Hematopoietic multipotent progenitor cell treated with erythropoietin and hydrocortisone succinate and interleukin-3 and kit ligand, for 8 days (in vitro differentiated cells): ENCODE measurements at regions not wholly inside any gene's neighbourhood (a gene's known extent, or its start where the extent isn't known, plus 50 kb on each side); places are given as distances from the start of the nearest gene placed in this dataset.
"Not testable (repeated sequence)": the region's sequence is repeated elsewhere in the genome, so short reads cannot be mapped to it uniquely, and the experiment has no call there.

Experiments
- DNase-seq: peaks from one replicate; pipeline ENCODE4 v3.0.0-alpha.2; 2015

DNA sequence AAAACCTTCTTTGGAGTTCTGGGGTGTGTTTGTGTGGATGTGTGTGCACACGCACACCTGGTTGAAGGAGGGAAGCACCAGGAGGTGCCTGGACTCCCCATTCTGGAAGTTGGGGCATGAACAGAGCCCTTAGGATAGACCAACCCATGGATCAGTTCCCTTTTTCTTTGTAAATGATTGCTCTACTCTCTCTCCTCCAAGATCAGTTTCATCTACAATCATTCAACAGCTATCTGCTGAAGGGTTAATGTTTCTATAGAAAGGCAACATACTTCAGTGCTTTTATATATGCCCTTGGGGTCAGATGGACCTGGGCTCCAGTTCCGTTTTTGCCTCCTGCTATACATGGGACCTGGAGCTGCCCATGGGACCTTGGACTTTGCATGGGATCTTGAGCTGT, 352.1 kb upstream of the CFAP20DC start:
- DNase-seq, result no peak

DNA sequence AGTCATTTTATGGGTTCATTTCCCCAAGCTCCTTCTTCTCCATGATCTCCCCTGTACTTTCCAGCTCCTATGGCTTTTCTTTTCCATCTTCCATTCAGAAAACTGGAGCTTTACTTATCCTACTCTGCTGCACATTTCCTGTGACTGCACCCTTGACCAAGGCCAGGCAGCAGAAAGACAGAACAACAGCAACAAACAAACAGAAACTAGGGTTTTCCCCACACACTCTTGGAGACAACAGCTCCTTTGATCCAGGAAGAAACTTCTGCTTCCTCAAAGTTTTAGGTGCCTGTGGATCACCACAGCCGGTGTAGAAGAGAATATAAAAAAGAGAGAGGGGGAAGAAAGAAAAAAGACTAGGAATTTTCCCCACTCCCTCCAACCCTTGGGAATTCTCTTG, 342.3 kb upstream of the CFAP20DC start:
- DNase-seq, result no peak

DNA sequence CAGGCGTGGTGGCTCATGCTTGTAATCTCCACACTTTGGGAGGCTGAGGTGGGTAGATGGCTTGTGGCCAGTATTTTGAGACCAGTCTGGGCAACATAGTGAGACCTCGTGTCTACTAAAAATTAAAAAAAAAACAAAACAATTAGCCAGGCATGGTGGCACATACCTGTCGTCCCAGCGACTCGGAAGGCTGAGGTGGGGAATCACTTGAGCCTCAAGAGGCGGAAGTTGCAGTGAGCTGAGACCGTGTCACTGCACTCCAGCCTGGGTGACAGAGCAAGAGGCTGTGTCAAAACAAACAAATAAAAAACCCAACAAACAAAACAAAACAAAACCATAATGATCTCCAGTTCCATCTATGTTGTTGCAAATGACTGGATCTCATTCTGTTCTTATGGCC, 341.3 kb upstream of the CFAP20DC start:
- DNase-seq, result no peak

DNA sequence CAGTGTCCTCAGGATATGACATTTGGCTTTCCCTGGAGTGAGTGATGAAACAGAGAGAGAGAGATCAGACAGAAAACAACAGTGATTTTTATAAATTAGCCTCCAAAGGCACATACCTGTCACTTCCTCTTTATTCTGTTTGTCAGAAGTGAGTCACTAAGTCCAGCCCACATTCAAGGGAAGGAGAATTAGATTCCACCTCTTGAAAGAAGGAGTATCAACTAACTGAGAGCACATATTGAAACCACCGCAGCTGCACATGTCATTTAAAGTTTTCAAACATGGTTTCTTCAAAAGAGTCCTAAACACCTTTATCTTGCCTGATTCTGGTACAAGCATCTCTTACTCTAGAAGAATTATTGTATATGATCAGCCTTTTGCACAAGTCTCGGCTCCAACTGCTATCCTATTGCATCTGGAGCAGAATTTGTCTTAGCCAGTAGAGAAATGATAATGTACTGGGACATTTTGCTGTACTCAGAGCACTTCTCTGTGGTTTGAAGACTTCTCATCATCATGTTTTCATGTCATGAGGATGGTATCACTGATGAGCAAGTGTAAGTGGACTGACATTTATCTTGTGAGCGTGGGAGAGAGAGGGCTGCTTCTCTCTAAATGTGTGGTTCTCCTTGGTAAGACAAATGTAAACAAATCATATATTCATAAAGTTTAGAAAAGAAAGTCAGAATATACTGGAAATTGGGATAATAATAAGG, 338.9 kb upstream of the CFAP20DC start:
- no peak for DNase-seq

DNA sequence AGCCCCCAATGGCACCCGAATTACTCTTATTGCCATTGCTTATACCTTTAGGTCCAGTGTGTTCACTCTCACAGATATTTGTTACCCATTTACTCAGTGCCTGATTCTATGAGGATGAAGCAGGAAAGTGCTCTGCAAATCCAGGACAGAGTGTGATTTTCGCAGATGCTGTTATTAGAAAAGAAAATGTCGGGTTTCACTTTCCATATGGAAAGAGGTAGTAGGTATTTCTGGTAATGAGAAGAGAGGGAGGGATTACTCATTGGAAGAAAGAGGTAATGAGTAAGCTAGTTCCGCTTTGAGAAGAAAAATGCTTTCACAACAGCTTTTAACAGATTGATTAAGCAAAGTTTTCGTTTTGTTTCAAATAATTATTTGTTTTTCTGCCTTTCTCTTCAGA, 336.3 kb upstream of the CFAP20DC start:
- no peak for DNase-seq

DNA sequence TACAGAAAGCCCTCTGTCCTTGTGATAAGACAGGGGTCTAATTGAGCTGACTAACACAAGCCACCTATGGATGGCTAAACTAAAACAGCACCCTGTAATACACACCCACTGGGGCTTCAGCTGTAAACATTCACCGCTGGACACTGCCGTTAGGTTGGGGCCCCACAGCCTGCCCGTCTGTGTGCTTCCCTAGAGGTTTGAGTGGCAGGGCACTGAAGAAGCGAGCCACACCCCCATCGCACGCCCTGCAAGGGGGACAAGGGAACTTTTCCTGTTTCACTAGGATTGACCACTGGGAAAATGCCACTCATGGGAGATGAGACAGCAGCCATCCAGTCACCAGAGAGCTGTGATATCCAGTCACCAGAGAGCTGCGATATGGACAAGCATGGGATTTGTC, 335.7 kb upstream of the CFAP20DC start:
- no peak for DNase-seq

DNA sequence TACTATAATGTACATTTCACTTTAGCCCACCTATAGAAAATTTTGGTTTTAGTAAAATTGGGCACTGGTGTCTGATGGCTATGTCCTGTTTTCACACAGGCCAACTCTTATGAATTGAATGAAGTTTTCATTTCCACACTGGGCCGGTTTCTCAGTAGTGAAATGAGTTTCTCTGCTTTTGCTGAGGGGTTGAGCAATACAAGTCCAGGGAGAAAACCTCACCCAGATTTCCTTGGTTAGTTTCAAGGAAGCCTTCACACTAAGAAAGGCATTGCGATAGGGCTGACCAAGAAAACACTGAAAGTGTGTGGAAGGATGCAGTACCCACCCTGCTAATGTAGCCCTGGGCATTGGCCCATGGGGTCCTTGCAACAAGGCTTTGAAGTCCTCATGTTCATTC, 331.5 kb upstream of the CFAP20DC start:
- no peak for DNase-seq

DNA sequence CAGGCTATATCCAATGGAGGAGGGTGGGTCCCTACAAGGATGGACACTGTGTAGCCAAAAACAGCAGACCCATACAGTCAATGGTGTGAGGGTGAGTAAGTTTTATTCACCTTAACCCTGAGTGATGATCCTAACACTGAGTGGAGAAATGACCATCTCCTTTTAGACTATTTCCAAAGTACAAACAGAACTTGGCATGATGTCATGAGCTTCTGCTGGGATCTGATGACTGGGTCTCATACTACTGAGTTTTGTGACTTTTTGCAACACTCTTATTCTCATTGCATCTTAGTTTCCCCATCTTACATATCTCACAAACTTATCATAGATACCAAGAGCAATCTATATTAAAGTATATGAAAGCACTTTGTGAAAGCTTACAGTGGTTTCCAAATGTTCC, 330.3 kb upstream of the CFAP20DC start:
- no peak for DNase-seq

DNA sequence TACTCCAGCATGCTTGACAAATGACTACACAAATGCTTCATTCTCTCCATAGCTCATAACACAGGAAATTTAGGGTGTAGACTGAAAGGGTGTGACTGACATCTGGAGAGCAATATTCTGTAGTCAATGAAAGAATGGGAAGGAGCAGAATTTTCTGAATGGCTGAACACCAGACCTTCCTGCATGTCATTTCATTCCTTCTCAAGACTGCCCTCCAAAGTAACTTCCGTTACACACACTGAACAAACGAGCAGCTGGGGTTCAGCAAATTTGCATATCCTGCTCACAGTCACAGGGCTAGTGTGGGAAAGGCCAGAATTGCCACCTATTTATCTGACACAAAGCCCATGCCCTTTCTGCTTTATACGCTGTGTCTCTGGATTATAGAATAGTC, 325.0 kb upstream of the CFAP20DC start:
- no peak for DNase-seq

DNA sequence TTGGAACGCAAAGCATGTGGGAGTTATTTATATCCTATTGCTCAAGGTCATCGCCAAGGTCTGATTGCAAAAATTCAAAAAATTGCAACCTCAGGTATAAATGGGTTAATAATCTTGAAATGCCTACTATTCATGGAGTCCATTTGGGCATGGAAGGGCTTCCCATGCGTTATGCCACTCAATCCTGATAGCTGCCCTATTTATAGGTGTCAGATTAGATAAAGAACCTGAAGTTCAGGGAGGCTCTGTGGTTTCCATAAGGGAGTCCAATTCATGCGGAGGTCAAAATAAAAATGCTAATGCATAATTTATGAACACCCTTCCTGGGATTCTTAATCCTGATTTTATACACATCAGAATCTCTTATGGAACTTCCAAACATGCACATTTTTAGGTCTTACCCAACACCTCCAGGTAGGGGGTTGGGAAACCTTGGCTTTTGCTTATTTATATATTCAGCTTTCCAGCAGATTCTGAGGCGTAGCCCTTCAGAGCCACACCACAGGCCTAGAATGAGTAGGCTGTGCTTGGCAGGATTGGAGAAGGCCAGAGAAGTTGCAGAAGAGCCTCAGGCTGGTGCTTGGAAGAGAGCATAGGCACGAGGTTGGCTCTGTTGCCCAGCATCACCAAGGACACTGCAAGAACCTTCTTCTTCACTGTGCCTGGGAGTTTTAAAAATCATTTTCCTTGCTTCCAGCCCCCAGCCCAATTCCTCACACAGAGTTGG, 324.4 kb upstream of the CFAP20DC start:
- DNase-seq, result no peak

DNA sequence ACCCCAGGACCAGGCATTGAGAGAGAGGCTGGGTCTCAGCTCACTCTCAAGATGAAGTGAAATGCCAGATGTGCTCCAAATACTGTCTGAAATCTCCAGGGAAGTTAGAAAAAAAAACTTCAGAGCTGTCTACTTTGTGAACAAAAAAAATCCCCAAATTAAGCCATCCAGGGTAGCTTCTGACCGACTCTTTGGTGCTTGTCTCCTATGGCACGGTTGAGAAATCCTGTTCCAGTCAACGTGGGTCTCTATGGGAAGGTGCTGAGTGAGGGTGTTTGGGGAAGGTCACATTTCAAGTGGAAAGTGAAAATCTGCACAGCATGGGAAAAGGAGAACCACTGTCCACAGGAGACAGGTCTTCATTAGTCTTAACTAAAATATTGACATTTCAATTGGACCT, 322.5 kb upstream of the CFAP20DC start:
- DNase-seq, result no peak

DNA sequence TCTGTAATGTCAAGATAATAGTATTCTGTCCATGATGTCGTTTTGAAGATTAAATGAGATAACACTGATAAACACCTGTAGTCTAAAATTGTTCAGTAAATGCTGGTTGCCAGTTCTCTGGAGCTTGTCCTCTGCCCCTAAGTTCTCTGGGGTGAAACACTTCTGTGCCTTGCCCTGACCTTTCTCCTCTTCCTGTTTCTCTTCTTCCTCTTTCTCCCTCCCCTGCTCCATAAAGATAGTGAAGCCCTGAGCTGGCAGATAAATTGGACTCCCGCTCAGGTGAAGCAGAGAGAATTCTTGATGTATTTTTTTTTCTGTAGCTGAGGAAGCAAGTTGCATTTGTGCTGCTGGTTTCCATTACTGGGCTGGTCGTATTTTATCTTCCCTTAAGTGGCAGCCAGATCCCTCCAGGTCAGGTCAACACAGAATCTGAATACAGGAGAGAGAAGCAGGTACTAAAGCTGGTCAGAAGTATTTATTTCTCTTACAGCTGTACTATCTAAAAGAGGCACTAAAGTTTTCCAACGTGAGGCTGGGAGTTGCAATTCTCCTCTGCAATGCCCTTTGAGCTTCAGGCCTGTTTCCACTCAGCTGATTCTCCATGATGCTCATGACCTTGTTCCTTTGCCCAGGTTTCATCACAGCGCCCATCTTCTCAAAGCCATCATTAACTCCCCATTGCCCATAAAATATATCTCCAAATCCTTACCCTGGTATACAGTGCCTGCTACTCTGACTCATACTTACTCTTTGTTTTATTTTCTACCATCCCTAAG, 319.3 kb upstream of the CFAP20DC start:
- DNase-seq, result no peak

DNA sequence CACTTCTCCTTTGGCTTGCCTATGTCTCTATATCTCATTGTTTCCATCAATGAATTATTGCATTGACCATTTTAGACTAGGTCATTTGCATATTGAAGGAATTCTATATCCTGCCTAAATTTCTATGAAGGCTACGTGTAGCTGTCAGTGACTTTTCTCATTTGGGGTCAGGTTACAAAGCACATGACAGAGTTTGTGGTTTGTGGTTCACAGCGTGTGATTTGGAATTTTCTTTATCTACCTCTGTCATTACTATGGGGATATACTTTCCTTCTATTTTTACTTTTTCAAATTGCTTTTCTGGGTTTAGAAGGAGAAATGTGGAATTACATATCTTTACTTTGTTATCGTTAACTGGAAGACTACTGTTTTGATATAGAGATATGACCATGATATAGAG, 317.3 kb upstream of the CFAP20DC start:
- DNase-seq, result no peak

DNA sequence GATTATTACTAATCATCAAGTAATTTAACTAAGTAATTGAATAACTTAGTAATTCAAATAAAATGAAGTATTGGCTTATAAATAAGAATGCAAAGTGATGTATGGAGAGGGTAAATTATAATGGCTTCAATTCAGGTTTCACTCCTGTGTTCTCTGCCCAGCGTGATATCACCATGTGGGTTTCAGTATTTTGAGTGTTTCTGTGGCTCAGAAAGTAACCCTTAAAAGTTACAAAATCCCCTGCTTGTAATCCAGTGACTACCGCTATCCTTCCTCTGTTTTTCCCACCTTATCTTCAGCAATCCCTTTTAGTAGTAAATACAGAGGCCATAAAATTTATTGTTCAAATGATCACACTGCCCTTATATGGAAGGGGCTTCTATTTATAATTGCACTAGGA, 316.4 kb upstream of the CFAP20DC start:
- no peak for DNase-seq

DNA sequence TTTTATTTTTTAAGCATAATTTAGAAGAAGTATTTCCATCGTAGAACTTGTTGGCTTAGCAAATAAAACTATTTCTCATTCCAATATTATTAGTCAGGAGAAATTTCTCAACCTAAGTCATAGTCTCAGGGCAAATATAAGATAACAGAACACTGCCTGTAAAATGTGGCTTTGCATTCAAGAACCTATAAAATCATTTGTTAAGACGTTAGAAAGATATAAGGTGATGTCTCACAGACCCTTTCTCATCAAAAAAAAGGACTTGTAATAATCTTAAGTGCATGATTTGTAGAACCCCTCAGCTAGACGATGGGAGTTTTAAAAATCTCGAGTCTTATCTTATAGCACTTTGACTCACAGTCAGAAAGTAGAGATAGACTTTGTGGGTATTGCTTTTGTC, 314.7 kb upstream of the CFAP20DC start:
- DNase-seq, result no peak

DNA sequence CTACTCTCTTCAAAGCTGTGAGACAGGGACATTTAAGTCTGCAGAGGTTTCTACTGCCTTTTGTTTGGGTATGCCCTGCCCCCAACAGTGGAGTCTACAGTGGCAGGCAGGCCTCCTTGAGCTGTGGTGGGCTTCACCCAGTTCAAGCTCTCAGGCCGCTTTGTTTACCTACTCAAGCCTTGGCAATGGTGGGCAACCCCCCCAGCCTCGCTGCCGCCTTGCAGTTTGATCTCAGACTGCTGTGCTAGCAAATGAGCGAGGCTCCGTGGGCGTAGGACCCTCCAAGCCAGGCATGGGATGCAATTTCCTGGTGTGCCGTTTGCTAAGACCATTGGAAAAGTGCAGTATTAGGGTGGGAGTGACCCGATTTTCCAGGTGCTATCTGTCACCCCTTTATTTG, 310.5 kb upstream of the CFAP20DC start:
- not testable (repeated sequence) for DNase-seq

DNA sequence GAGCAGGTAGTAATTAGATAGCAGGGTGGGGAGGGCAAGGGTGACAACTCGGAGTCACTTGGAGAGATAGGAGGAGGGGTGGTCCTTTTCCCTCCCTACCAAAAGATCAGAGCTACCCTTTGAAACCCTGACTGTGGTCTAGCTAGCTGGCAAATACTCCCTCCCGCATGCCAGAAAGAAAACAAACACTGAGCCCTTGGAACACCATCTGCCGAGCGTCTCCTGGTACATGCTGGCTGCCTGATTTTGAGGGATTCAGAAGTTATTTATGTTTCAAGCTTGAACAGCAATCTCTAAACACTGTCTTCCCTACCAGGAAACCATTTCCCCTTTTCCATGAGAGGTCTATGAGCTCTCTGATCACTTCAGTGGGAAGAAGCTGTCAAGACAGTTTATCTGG, 291.6 kb upstream of the CFAP20DC start:
- DNase-seq, result no peak

DNA sequence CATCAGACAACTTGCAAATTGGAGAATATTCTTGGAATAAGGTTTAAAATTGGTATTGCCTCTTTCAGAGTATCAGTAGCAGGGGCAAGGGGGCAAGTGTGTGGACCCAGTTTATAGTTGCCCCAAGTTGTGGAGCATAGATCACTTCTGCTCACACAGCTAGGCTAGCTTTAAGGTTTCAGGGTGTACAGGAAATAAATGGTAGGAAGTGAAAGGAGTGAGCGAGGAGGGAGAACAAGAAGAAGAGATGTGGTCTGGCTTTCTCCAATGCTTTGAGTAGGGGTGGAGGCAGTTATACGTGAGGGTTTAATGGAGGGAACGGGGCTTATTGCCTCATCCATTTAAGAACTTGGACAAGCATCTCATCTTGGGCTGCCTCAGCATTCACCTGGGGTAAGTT, 290.0 kb upstream of the CFAP20DC start:
- no peak for DNase-seq

DNA sequence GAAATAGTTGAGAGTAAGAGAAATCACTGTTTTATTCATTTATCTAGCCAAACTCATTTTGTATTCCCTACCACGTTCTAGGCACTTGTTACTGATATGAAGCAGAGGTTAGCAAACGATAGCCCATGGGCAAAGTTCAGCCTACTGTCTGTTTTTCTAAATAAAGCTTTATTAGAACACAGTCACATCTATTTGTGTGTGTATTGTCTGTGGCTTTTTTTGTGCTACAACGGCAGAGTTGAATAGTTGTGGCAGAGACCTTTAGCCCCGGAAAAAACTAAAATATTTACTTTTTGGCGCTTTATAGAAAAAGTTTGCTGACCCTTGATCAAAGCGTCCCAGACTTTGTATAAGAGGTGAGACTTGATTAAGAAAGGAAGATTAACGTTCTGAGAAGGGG, 289.1 kb upstream of the CFAP20DC start:
- DNase-seq, result no peak

DNA sequence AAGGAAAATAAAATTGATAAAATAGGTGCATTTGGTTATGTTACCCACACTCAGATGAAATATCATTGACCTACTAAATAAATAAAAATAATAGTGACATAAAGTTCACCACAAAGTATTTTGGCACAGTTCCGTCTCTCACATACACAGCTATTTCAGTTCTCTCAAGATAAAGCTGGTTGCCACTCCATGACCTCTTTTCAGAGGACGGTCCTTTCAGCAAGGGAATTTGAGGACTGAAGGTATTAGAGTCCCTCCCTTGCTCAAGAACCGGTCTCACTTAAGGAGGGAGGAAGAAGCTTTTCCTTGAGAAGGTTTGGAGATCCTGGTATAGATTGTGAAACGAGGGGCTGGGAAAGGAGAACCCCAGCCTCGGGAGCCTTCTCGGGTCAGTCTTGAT, 285.5 kb upstream of the CFAP20DC start:
- no peak for DNase-seq

DNA sequence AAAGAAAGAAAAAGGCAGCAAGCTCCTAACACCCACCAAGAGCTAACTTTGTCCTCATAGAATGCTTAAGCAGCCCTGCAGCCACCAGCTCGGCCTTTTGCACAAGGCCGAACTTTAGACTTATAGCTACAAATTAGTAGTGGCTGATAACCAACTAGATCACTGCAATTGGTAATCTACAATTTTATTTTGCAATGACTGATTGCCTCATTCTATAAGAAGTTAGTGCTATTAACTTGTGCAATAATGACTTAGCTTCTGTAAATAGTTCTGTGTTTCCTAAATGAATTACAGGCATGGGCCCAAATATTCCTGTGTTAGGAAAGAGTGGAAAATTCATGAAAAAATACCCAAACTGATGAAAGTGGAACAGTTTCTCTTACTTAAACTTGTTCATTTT, 284.8 kb upstream of the CFAP20DC start:
- DNase-seq, result no peak

DNA sequence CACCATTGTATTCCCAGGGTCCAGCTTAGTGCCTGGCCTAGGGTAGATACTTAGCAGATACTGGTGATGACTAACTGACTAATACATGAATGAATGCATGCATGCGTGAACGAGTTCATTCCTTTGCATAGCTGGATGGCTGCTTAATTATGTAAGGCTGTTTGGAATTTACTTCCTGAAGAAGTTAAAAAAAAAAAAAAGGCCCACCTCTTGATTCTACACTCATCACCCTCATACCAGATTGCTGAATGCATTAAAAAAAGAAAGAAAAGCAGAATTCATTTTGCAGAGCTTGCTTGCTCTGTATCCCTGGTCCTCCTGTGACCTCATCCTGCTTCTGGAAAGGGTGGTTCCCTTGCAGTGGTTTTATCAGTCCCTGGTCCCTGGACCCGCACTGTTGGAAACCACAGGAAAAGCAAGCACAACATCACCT, 277.6 kb upstream of the CFAP20DC start:
- no peak for DNase-seq

DNA sequence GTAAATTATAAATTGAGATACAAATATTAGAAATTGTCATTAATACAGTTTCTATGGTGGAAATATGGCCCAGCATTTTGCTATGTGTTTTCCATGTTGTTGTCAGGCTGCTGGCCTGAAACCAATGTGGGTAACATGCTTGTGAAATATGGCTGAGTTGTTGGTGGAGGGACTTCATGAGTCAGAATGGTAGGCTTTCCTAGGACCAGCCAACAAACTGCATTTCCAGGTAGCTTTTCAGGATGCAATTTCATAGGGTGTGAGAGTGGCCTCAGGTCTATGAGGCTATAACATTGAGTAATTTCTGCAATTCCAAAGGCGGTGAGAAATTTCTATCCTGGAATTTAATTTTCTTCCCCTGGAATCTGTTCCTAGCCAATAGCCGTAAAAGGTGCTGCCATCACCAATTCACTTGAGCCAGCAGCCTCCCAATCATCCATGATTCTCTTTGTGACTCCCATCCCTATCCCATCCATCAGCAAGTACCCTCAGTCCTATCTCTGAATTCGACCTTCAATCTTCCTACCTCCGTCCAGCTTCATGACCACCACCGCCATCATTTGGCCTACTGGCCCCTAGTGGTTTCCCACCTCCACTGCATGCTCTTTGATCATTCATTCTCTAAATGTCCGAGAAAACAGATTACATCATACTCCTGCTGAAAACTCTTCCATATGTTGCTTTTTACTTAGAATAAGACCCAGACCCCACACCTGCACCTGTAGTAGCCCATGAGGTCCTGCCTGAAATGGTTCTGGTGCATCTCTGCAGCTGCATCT, 276.6 kb upstream of the CFAP20DC start:
- DNase-seq, result no peak
